GM13977 (cell line): ENCODE measurements at regions not wholly inside any gene's neighbourhood (a gene's known extent, or its start where the extent isn't known, plus 50 kb on each side); places are given as distances from the start of the nearest gene placed in this dataset.

Experiments used
- DNase-seq: peaks from one replicate; pipeline ENCODE4 v3.0.0; 2012; ENCODE audit warnings: low spot score
- CTCF ChIP-seq: IDR thresholded peaks from 2 replicates; pipeline ENCODE4 v1.5.1; 2012; ENCODE audit warnings: mild to moderate bottlenecking, control low read depth; ENCODE audit not compliant: insufficient read depth; ENCODE audit errors: extremely low read depth, missing control alignments
- in situ Hi-C: fragments of 300-500 bp; cut with MboI; formaldehyde crosslinking; loops from one replicate; pipeline ENCODE4 v1.12.0; 2022; ENCODE audit warnings: low sequenced_read_pairs, low pct_unique_long_range_greater_than_20kb, mixed read lengths, inconsistent platforms; ENCODE audit not compliant: unreplicated experiment

DNA sequence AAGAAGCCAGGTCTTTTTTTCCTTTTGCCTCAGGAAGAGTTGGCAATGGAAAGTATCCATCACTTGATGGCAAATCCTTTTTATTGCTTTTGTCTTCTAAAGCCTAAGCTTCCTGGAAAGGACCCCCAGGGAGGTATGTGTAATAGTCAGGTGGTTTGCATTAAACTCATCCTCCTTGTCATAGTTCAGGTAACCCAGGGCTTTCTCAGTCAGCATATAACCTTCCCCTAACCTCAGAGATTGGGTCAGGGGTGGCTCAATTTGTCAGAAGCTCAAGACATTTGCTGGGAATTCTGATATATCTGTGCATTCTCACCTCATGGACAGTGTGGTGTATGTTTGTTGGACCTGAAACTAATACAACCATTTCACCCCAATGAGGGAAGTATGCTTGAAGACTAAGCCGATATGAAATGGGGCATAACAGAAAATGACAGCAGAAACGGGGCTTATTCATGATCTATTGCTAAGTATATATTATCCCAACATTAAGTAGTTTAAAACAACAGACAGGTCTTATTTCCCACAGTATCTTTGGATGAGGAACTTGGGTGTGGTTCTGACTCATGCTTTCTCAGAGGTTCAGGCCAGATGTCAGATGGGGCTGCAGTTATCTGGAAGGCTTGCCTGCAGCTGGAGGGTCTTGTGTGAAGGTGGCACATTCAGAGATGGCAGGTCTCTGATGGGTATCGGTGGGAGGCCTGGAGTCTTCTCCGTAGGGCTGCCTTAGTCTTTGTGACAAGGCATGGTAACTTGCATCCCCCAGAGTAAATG, 135.8 kb upstream of the SPON1 start:
- no peak for TF ChIP-seq CTCF
- in situ Hi-C loops = no loop called here
- no peak for DNase-seq

DNA sequence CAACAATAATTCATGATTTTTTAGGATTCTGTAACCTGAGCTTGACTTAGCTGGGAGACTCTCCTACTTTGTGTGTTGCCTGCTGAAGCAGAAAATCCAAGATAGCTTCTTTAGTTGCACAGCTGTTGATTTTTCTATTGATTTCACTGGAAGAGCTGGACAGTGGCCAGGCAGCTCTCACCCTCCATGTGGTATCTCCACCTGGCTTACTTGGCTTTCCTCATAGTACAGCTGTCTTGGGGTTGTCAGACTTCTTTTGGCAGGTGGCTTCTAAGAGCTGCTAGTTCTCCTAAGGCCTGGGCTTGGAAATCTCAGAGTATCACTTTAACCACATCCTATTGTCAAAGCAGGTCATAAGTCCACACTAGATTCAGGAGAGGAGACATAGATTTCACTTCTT, 130.8 kb upstream of the SPON1 start:
- no peak for TF ChIP-seq CTCF
- in situ Hi-C loops = no loop called here
- no peak for DNase-seq

DNA sequence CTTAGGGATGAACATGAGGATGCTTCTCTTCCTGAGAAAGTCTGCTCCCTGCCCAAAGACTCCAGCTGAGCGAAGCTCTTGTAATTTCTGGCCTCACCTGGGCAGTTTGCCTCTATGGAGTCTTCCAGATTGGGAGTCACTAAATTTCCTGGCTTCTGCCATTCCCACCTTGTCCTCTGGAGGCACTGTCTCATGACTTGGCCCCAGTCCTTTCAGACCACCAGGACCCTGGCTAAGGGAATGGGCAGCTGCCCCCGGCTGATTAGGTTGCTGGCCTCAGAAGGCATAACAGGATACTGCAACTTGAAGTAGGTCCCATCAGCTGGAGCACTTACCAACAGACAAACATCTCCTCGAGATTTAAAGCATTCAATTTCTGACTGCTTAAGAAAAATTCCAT, 128.1 kb upstream of the SPON1 start:
- no peak for DNase-seq
- peak; percentile 21 for TF ChIP-seq CTCF
- in situ Hi-C loops = no loop called here

DNA sequence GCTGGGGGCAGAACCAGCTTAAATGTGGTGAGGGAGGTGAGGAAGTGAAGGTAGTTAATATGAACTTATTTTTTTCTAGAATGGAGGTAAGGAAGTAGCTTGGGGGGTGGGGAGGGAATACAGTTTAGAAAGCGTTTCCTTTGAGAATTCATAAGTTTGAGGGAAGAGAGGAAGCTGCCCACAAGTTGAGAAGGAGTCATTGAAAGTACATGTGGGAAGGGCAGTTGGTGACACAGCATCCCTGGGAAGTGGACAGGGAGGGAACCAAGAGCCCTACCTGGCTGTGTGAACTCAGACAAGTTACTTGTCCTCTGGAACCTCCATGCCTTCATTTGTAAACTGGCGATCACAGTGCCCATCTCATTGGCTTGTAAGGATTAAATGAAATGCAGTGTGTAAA, 125.9 kb upstream of the SPON1 start:
- no peak for TF ChIP-seq CTCF
- DNase-seq = no peak
- in situ Hi-C loops = no loop called here

- TF ChIP-seq CTCF = no peak
- DNase-seq = no peak
- in situ Hi-C loops = no loop called here
Observed at GRCh38 chr11:13837286-13837685, 125.2 kb upstream of the SPON1 start.

DNA sequence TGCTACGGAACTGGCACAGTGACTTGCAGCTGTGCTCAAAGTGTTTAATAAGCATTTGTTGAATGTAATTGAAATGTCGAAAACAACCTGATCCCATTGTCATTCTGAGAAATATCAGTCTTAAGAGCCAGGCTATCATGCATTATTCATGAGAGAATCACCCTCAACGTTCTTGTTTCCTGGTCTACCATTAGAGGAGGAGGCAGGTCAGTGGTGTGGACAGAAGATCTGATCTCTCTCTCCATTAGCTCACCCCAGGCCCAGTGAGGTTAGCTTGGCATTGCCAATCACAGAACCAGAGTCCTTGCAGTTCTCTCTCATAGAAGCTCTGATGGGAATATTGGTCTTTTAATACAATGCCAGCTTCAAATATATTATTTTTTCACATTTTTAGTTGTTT, 121.1 kb upstream of the SPON1 start:
- no peak for TF ChIP-seq CTCF
- in situ Hi-C loops = no loop called here
- no peak for DNase-seq
